B cell (primary cell): ENCODE measurements at regions not wholly inside any gene's neighbourhood (a gene's known extent, or its start where the extent isn't known, plus 50 kb on each side); places are given as distances from the start of the nearest gene placed in this dataset.

Experiments
- ATAC-seq: fragments of 200-7000 bp; cut with Tn5 transposase; one replicate; pipeline ENCODE4 v1.10.0; 2021; ENCODE audit warnings: low read depth, mild to moderate bottlenecking, moderate number of reproducible peaks, moderate library complexity
- CTCF ChIA-PET: fragments of 350-600 bp; sonication (Branson Sonifier 250); formaldehyde crosslinking; loops from one replicate; lab custom pipeline; 2021; ENCODE audit warnings: antibody characterized with exemption, inconsistent platforms; lab: Charles Lee
- POLR2A ChIA-PET: fragments of 350-600 bp; sonication (Branson Sonifier 250); formaldehyde crosslinking; loops from one replicate; lab custom pipeline; 2021; ENCODE audit warnings: antibody characterized with exemption; lab: Charles Lee
- DNase-seq: peaks from one replicate; pipeline ENCODE4 v3.0.0; 2013
- H2AFZ ChIP-seq: 2 replicates; pipeline ENCODE4 v1.6.1; 2012; ENCODE audit warnings: mild to moderate bottlenecking, low read depth, low read length; ENCODE audit not compliant: insufficient read depth, poor library complexity, severe bottlenecking
- H3K27ac ChIP-seq, 2 donors: 1 replicate in 1 of 2; 2 replicates in 1 of 2; pipeline ENCODE4 v1.5.1; 2012 to 2013; ENCODE audit warnings: low read length in 2 of 2, mild to moderate bottlenecking in 2 of 2, moderate library complexity in 1 of 2
- H3K27me3 ChIP-seq, 4 experiments: fragments of 200-600 bp in 1 of 4; sonication (generic) in 1 of 4; replicated peaks in 1 of 4; 1 replicate in 2 of 4; 2 replicates in 2 of 4; pipeline versions ENCODE4 v1.6.1 to v1.7.0; 2013 to 2016; ENCODE audit warnings: low read length in 3 of 4, mild to moderate bottlenecking in 2 of 4, mixed read lengths in 1 of 4, moderate library complexity in 1 of 4; ENCODE audit not compliant: insufficient read depth in 4 of 4, control insufficient read depth in 3 of 4; ENCODE audit errors: control extremely low read depth in 1 of 4
- H3K36me3 ChIP-seq, 2 experiments: replicated peaks in 1 of 2; 1 replicate in 1 of 2; 2 replicates in 1 of 2; pipeline versions ENCODE4 v1.6.1 to v1.7.1; 2013; ENCODE audit warnings: low read length in 1 of 2; ENCODE audit not compliant: insufficient read depth in 2 of 2, control insufficient read depth in 1 of 2; ENCODE audit errors: control extremely low read depth in 1 of 2, extremely low read depth in 1 of 2
- H3K4me1 ChIP-seq, 2 donors: fragments of 200-600 bp in 1 of 2; sonication (generic) in 1 of 2; 1 replicate in 1 of 2; 2 replicates in 1 of 2; pipeline versions ENCODE4 v1.5.1 to v1.6.1; 2013 to 2017; ENCODE audit warnings: low read length in 2 of 2; ENCODE audit not compliant: control insufficient read depth in 2 of 2, insufficient read depth in 2 of 2
- H3K4me2 ChIP-seq: replicated peaks from 2 replicates; pipeline ENCODE3; 2012; ENCODE audit warnings: mild to moderate bottlenecking, low read depth, low read length; ENCODE audit not compliant: poor library complexity, severe bottlenecking
- H3K4me3 ChIP-seq, 5 experiments: fragments of 200-600 bp in 1 of 5; sonication (generic) in 1 of 5; 1 replicate in 3 of 5; 2 replicates in 2 of 5; pipeline versions ENCODE4 v1.5.1 to v1.7.0; 2011 to 2016; ENCODE audit warnings: low read length in 4 of 5, mild to moderate bottlenecking in 4 of 5, low read depth in 2 of 5, control low read depth in 1 of 5, moderate library complexity in 1 of 5; ENCODE audit not compliant: insufficient read depth in 1 of 5; ENCODE audit errors: control extremely low read depth in 1 of 5, extremely low read depth in 1 of 5
- H3K79me2 ChIP-seq: fragments of 200-600 bp; sonication (generic); one replicate; pipeline ENCODE4 v1.6.0; 2016; ENCODE audit warnings: low read length; ENCODE audit not compliant: control insufficient read depth, insufficient read depth
- H3K9ac ChIP-seq: fragments of 200-600 bp; sonication (generic); 2 replicates; pipeline ENCODE4 v1.6.1; 2017; ENCODE audit warnings: mild to moderate bottlenecking, low read length, moderate library complexity
- H3K9me3 ChIP-seq, 3 donors: one replicate each; pipeline versions ENCODE4 v1.6.1 to v1.7.1; 2013; ENCODE audit warnings: low read length in 2 of 3; ENCODE audit not compliant: control insufficient read depth in 2 of 3, insufficient read depth in 1 of 3; ENCODE audit errors: control extremely low read depth in 1 of 3
- H4K20me1 ChIP-seq: 2 replicates; pipeline ENCODE4 v1.6.0; 2012; ENCODE audit warnings: mild to moderate bottlenecking, low read length; ENCODE audit not compliant: insufficient read depth, control insufficient read depth, poor library complexity, severe bottlenecking
- H3K27ac Mint-ChIP-seq: one replicate; pipeline ENCODE4 v1.8.0; 2021; ENCODE audit warnings: mixed read lengths
- H3K27me3 Mint-ChIP-seq: one replicate; pipeline ENCODE4 v1.8.0; 2021; ENCODE audit warnings: mixed read lengths
- H3K4me1 Mint-ChIP-seq: one replicate; pipeline ENCODE4 v1.8.0; 2021; ENCODE audit warnings: mixed read lengths
- H3K4me3 Mint-ChIP-seq: one replicate; pipeline ENCODE4 v1.8.0; 2021; ENCODE audit warnings: mixed read lengths
- H3K9me3 Mint-ChIP-seq: one replicate; pipeline ENCODE4 v1.8.0; 2022; ENCODE audit warnings: mixed read lengths; ENCODE audit not compliant: insufficient read depth
- EZH2 ChIP-seq: IDR thresholded peaks from 2 replicates; pipeline ENCODE4 v1.6.1; 2012; ENCODE audit warnings: borderline replicate concordance, low read depth, mild to moderate bottlenecking, moderate library complexity, low read length; ENCODE audit not compliant: insufficient read depth, poor library complexity, severe bottlenecking
- WGBS: methylation state at CpG from one replicate; pipeline ENCODE4 v1.1.5; 2013; ENCODE audit warnings: missing lambda C conversion rate; ENCODE audit not compliant: insufficient coverage; 5-methylcytosine and 5-hydroxymethylcytosine counted together
- intact Hi-C: fragments of 100-400 bp; cut with micrococcal nuclease; formaldehyde crosslinking; loops from one replicate; pipeline ENCODE4 v1.10.0; 2022
- TF ChIP-seq, protein P1 (sequence below): fragments of 200-600 bp; IDR thresholded peaks from one replicate; pipeline ENCODE4 v1.8.0; 2022; ENCODE audit warnings: antibody characterized with exemption, mild to moderate bottlenecking

DNA sequence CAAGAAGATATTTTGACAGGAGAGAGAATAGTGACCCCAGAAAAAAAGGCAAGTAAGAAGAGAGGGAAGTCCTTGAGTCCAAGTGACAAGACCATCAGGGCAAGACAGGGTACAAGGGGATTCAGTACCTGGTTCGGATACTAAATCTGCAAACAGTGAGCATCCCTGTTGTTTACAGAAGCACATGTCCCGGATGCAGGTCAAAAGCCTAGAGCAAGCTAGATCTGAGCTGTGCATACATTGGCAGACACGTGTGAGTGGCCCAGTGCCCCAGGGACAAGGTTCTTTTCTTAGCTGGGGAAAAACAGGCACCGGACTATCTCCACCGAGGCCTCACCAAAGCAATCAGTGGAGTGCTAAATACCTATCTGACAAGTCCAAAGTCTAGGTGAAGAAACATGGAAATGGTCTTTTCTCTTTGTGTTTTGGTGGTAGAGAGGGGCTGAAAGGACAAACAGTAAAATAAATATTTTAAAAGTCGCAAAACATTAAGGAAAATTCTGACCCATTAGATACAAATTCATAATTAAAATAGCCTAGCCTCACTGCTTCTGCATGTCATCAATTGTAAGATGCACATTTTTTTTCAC lies 165.2 kb downstream of the SUCLG1 start:
- Mint-ChIP-seq H3K27me3 (no peaks in the 10 kb centered on the region), H3K9me3 (no peaks in the 10 kb centered on the region), H3K4me3 (no peak overlapping the region), H3K4me1 (no peaks in the 10 kb centered on the region), H3K27ac (no peak overlapping the region)
- no peaks in the 10 kb centered on the region for H3K27me3 ChIP-seq
- H3K27ac ChIP-seq, result no peak overlapping the region
- intact Hi-C loops, result no loop called here
- TF ChIP-seq EZH2, result no peak
- TF ChIP-seq, protein P1, sequence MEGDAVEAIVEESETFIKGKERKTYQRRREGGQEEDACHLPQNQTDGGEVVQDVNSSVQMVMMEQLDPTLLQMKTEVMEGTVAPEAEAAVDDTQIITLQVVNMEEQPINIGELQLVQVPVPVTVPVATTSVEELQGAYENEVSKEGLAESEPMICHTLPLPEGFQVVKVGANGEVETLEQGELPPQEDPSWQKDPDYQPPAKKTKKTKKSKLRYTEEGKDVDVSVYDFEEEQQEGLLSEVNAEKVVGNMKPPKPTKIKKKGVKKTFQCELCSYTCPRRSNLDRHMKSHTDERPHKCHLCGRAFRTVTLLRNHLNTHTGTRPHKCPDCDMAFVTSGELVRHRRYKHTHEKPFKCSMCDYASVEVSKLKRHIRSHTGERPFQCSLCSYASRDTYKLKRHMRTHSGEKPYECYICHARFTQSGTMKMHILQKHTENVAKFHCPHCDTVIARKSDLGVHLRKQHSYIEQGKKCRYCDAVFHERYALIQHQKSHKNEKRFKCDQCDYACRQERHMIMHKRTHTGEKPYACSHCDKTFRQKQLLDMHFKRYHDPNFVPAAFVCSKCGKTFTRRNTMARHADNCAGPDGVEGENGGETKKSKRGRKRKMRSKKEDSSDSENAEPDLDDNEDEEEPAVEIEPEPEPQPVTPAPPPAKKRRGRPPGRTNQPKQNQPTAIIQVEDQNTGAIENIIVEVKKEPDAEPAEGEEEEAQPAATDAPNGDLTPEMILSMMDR, result no peak
- no peaks in the 10 kb centered on the region for H3K36me3 ChIP-seq
- H3K4me1 ChIP-seq, result no peaks in the 10 kb centered on the region
- no peaks in the 10 kb centered on the region for H4K20me1 ChIP-seq
- no peak overlapping the region for H3K4me2 ChIP-seq
- peaks cover 0 to 6% (median 0%) of the 10 kb centered on the region in 3 donors for H3K9me3 ChIP-seq
- ATAC-seq (no peak), DNase-seq (no peak)
- no peak overlapping the region for H3K4me3 ChIP-seq
- no peaks in the 10 kb centered on the region for H3K79me2 ChIP-seq
- no peak overlapping the region for H2AFZ ChIP-seq
- ChIA-PET CTCF (interaction anchor here (1.3 kb wide), 1 partner anchor 19 kb away, joined by 3 read pairs; no protein-coding TSS in a partner anchor), POLR2A (no interaction called here)
- H3K9ac ChIP-seq, result no peak overlapping the region
- 80% methylated on average over 5 of the region's 6 CpGs for WGBS

DNA sequence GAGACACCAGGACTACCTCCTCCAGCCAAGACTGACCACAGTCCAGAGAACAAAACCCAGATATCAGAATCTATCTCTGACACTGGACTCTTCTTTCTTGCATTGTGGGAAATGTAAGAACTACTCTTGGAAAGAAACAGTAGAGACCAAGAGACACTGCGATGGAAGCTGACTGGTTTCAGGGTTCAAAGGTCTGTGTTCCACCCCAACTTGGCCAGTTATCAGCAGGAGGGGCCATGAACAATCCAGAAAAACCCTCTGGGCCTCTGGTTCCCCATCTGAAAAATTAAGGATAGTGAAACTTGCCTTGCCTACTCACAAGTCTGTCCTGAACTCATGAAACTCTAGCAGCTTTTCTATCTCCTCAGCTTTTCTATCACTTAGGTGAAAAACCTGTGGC lies 166.5 kb downstream of the SUCLG1 start:
- 91% methylated on average over 1 of the region's 1 CpG for WGBS
- Mint-ChIP-seq H3K9me3 (no peaks in the 10 kb centered on the region), H3K4me1 (no peaks in the 10 kb centered on the region), H3K4me3 (no peak overlapping the region), H3K27ac (no peak overlapping the region), H3K27me3 (peaks cover 1% of the 10 kb centered on the region)
- H3K4me1 ChIP-seq, result no peaks in the 10 kb centered on the region
- no peak overlapping the region for H2AFZ ChIP-seq
- H3K27me3 ChIP-seq, result no peaks in the 10 kb centered on the region
- intact Hi-C loops, result no loop called here
- CTCF ChIA-PET, result no interaction called here
- no peak for DNase-seq
- no peak overlapping the region for H3K4me3 ChIP-seq
- H3K9ac ChIP-seq, result no peak overlapping the region
- peaks cover 0 to 6% (median 0%) of the 10 kb centered on the region in 3 donors for H3K9me3 ChIP-seq
- H3K4me2 ChIP-seq, result no peak overlapping the region
- ATAC-seq, result no peak
- no peaks in the 10 kb centered on the region for H4K20me1 ChIP-seq
- H3K27ac ChIP-seq, result no peak overlapping the region
- H3K36me3 ChIP-seq, result no peaks in the 10 kb centered on the region
- no peaks in the 10 kb centered on the region for H3K79me2 ChIP-seq
- TF ChIP-seq, protein P1, result no peak
- TF ChIP-seq EZH2, result no peak
- POLR2A ChIA-PET, result no interaction called here
